ENCODE measurements at regions not wholly inside any gene's neighbourhood (a gene's known extent, or its start where the extent isn't known, plus 50 kb on each side); places are given as distances from the start of the nearest gene placed in this dataset.

GRCh38 chr18:75790111-75790510 lies 362.6 kb upstream of the SMIM21 start:
- TF ChIP-seq NFIC (IDR thresholded peaks at IDR 0.05), result no peak
- TF ChIP-seq, protein P1, sequence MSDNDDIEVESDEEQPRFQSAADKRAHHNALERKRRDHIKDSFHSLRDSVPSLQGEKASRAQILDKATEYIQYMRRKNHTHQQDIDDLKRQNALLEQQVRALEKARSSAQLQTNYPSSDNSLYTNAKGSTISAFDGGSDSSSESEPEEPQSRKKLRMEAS (IDR thresholded peaks at IDR 0.05), result no peak
- TF ChIP-seq USF1 (IDR thresholded peaks at IDR 0.05), result no peak
- TF ChIP-seq CREB1 (IDR thresholded peaks at IDR 0.05; ENCODE audit: low read depth), result no peak
- no peak for TF ChIP-seq ZBTB7A (IDR thresholded peaks at IDR 0.05; ENCODE audit: low read depth)
- no peak for TF ChIP-seq TCF12 (IDR thresholded peaks at IDR 0.05; ENCODE audit: low read depth)
- TF ChIP-seq EGR1 (IDR thresholded peaks at IDR 0.05), result no peak
- TF ChIP-seq FOXM1 (IDR thresholded peaks at IDR 0.05; ENCODE audit: borderline replicate concordance, low read depth), result no peak
- TF ChIP-seq YY1 (IDR thresholded peaks at IDR 0.05; ENCODE audit: low read depth), result no peak
- no peak for TF ChIP-seq TAF1 (IDR thresholded peaks at IDR 0.05; ENCODE audit: low read depth)
- no peak for TF ChIP-seq RAD21 (IDR thresholded peaks at IDR 0.05; ENCODE audit: low read depth)

DNA sequence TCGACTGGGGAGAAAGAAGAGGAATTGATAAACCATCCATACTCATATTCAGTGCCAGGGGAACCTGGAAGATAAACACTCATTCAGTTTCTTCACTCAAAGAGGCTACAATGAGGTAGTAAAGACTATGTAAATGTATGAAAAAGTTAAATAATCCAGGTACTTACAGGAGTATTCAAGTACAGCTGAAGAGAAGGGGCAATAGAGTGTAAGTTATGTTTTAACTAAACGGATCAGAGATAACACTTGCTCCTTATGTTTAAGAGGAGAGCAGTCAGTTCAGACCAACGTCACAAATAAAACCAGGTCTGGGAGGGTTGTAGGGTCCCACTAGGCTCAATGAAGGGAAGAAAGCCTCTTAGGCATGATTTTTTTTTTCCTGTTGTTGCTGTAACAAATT lies 358.3 kb upstream of the SMIM21 start:
- TF ChIP-seq, protein P1 (IDR thresholded peaks at IDR 0.05), result no peak
- TF ChIP-seq TCF12 (IDR thresholded peaks at IDR 0.05; ENCODE audit: low read depth) (no peak), EGR1 (IDR thresholded peaks at IDR 0.05) (no peak), TEAD4 (IDR thresholded peaks at IDR 0.05) (no peak), FOXM1 (IDR thresholded peaks at IDR 0.05; ENCODE audit: borderline replicate concordance, low read depth) (no peak), TAF1 (IDR thresholded peaks at IDR 0.05; ENCODE audit: low read depth) (no peak), YY1 (IDR thresholded peaks at IDR 0.05; ENCODE audit: low read depth) (no peak), CREB1 (IDR thresholded peaks at IDR 0.05; ENCODE audit: low read depth) (no peak), RAD21 (IDR thresholded peaks at IDR 0.05; ENCODE audit: low read depth) (no peak), REST (IDR thresholded peaks at IDR 0.05; ENCODE audit: low read depth) (no peak), EP300 (IDR thresholded peaks at IDR 0.05; ENCODE audit: borderline replicate concordance) (no peak), USF1 (IDR thresholded peaks at IDR 0.05) (no peak), NFIC (IDR thresholded peaks at IDR 0.05) (no peak), CEBPB (IDR thresholded peaks at IDR 0.05) (no peak), ZBTB7A (IDR thresholded peaks at IDR 0.05; ENCODE audit: low read depth) (no peak)

DNA sequence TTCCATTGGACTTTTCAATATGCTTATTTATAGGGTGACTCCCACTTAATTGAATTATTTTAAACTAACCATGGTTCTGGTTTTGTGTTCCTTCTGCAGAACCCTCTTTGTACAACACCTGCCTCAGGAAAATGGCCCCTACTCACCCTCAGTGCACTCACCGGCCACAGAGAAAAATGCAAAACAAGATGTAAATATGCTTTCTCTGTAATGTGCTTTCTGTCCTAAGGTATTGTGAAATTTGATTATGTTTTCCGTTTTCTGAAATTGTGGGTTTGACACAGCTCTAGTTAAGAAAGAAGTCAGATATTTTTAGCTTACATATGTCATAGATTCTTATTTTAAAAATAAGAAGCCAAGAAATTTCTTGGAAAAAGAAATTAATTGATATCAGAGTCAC lies 357.7 kb upstream of the SMIM21 start:
- TF ChIP-seq YY1 (IDR thresholded peaks at IDR 0.05; ENCODE audit: low read depth) (no peak), TAF1 (IDR thresholded peaks at IDR 0.05; ENCODE audit: low read depth) (no peak), USF1 (IDR thresholded peaks at IDR 0.05) (no peak), CREB1 (IDR thresholded peaks at IDR 0.05; ENCODE audit: low read depth) (no peak)

DNA sequence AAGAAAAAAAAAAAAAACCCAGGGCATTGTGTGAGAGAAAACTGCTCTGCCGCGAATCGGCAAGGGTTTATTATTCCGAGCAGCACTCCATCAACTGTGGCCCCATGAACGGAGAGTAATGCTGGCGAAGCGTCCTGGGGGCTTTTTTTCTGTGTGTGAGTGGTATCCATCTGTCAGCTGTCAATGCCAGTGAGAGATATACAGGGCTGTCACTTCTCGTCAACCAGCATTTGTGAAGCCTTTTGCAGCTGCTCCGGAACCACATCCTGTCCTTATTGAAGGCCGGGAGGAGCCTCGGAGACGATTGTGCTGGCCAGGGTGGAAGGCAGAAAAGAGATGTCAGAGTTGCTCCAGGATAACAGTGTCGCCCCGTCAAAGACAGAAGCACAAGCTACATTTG lies 356.9 kb upstream of the SMIM21 start:
- TF ChIP-seq CEBPB (IDR thresholded peaks at IDR 0.05) (no peak), ZBTB7A (IDR thresholded peaks at IDR 0.05; ENCODE audit: low read depth) (no peak), CREB1 (IDR thresholded peaks at IDR 0.05; ENCODE audit: low read depth) (no peak), FOXM1 (IDR thresholded peaks at IDR 0.05; ENCODE audit: borderline replicate concordance, low read depth) (no peak), EGR1 (IDR thresholded peaks at IDR 0.05) (no peak), EP300 (IDR thresholded peaks at IDR 0.05; ENCODE audit: borderline replicate concordance) (no peak), RAD21 (IDR thresholded peaks at IDR 0.05; ENCODE audit: low read depth) (no peak), TAF1 (IDR thresholded peaks at IDR 0.05; ENCODE audit: low read depth) (no peak), TCF12 (IDR thresholded peaks at IDR 0.05; ENCODE audit: low read depth) (no peak), NFIC (IDR thresholded peaks at IDR 0.05) (no peak), YY1 (IDR thresholded peaks at IDR 0.05; ENCODE audit: low read depth) (no peak), REST (IDR thresholded peaks at IDR 0.05; ENCODE audit: low read depth) (no peak), TEAD4 (IDR thresholded peaks at IDR 0.05) (no peak), USF1 (IDR thresholded peaks at IDR 0.05) (no peak)
- TF ChIP-seq, protein P1 (IDR thresholded peaks at IDR 0.05), result no peak

Data from Ishikawa (cell line).